GM13977 (cell line): ENCODE measurements at regions not wholly inside any gene's neighbourhood (a gene's known extent, or its start where the extent isn't known, plus 50 kb on each side); places are given as distances from the start of the nearest gene placed in this dataset.

Experiments used
- DNase-seq: peaks from one replicate; pipeline ENCODE4 v3.0.0; 2012; ENCODE audit warnings: low spot score
- CTCF ChIP-seq: IDR thresholded peaks from 2 replicates; pipeline ENCODE4 v1.5.1; 2012; ENCODE audit warnings: mild to moderate bottlenecking, control low read depth; ENCODE audit not compliant: insufficient read depth; ENCODE audit errors: extremely low read depth, missing control alignments
- in situ Hi-C: fragments of 300-500 bp; cut with MboI; formaldehyde crosslinking; loops from one replicate; pipeline ENCODE4 v1.12.0; 2022; ENCODE audit warnings: low sequenced_read_pairs, low pct_unique_long_range_greater_than_20kb, mixed read lengths, inconsistent platforms; ENCODE audit not compliant: unreplicated experiment

- TF ChIP-seq CTCF, result no peak
- in situ Hi-C loops, result no loop called here
Measured at GRCh38 chr2:174664084-174664759, 66.6 kb upstream of the WIPF1 start.

GRCh38 chr2:174663550-174663949 is 65.9 kb upstream of the WIPF1 start:
- in situ Hi-C loops, result no loop called here
- DNase-seq, result no peak
- no peak for TF ChIP-seq CTCF

More at GRCh38 chr2:174664084-174664759, 66.6 kb upstream of the WIPF1 start:
- DNase-seq, result no peak

- in situ Hi-C loops, result no loop called here
- TF ChIP-seq CTCF, result no peak
- no peak for DNase-seq
Measured at GRCh38 chr2:174662859-174663258, 65.3 kb upstream of the WIPF1 start.

- TF ChIP-seq CTCF, result no peak
- in situ Hi-C loops, result no loop called here
Measured at GRCh38 chr2:174662459-174662858, 64.9 kb upstream of the WIPF1 start.

GRCh38 chr2:174660984-174661675 is 63.5 kb upstream of the WIPF1 start:
- DNase-seq, result no peak
- in situ Hi-C loops, result no loop called here
- no peak for TF ChIP-seq CTCF

More at GRCh38 chr2:174662459-174662858, 64.9 kb upstream of the WIPF1 start:
- DNase-seq, result no peak

GRCh38 chr2:174659069-174659900 is 61.7 kb upstream of the WIPF1 start:
- DNase-seq, result no peak
- in situ Hi-C loops, result no loop called here
- TF ChIP-seq CTCF, result no peak
